ENCODE measurements at regions not wholly inside any gene's neighbourhood (a gene's known extent, or its start where the extent isn't known, plus 50 kb on each side); places are given as distances from the start of the nearest gene placed in this dataset.

DNA sequence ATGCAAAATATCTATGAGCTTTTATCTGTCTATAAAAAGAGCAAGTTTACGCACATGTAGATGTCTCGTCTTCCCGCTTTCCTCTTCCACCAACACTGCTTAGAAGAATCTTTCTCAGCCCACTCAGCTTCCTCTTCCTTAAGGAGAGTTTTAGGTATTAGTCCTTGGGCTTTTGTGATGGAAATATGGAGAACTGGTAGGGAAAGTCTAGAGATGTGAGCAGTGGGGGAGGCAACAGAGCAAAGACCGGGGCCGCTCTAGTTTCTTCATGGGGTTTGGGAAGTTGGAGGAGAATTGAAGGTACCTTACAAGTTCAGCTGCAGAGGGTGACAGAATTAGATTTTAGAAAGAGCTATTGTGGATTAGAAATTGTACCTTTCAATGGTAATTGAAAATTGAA lies 56.3 kb upstream of the CPNE8 start:
- DNase-seq = no peak
- CTCF ChIA-PET = no interaction called here
- Mint-ChIP-seq H3K36me3 (ENCODE audit: insufficient read depth, unreplicated experiment) (no peaks in the 10 kb centered on the region), H3K27me3 (ENCODE audit: unreplicated experiment) (no peaks in the 10 kb centered on the region), H3K4me1 (ENCODE audit: low read depth, unreplicated experiment) (peaks cover 7% of the 10 kb centered on the region), H3K27ac (ENCODE audit: unreplicated experiment) (no peak overlapping the region), H3K4me3 (ENCODE audit: low read depth, unreplicated experiment) (no peak overlapping the region), H3K9me3 (ENCODE audit: low read depth, unreplicated experiment) (no peaks in the 10 kb centered on the region)
- intact Hi-C loops (cut with micrococcal nuclease; ENCODE audit: unreplicated experiment) = no loop called here
- BruUV-seq (replicated peaks) = no TSS peak
- TF ChIP-seq, protein P1, sequence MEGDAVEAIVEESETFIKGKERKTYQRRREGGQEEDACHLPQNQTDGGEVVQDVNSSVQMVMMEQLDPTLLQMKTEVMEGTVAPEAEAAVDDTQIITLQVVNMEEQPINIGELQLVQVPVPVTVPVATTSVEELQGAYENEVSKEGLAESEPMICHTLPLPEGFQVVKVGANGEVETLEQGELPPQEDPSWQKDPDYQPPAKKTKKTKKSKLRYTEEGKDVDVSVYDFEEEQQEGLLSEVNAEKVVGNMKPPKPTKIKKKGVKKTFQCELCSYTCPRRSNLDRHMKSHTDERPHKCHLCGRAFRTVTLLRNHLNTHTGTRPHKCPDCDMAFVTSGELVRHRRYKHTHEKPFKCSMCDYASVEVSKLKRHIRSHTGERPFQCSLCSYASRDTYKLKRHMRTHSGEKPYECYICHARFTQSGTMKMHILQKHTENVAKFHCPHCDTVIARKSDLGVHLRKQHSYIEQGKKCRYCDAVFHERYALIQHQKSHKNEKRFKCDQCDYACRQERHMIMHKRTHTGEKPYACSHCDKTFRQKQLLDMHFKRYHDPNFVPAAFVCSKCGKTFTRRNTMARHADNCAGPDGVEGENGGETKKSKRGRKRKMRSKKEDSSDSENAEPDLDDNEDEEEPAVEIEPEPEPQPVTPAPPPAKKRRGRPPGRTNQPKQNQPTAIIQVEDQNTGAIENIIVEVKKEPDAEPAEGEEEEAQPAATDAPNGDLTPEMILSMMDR (IDR thresholded peaks at IDR 0.05; ENCODE audit: unreplicated experiment) = no peak

DNA sequence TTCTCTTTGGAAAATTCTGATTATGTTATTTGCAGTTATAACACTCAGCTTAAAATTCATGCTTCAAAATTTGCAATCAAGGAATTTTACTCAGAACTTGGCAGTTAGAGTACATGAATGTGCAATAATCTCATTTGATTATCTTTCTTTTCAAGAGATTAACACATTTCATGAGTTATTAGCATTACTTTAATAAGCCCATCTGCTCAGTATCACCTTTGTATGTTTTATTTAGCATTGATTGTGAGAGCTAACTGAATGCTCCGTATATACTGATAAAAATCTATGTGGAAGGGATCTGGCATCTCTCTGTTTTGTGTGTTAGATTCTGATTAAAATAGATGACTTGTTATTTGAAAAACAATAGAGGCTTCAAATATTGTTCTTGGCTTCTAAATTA lies 55.6 kb upstream of the CPNE8 start:
- BruUV-seq (replicated peaks) = no TSS peak
- TF ChIP-seq, protein P1 (IDR thresholded peaks at IDR 0.05; ENCODE audit: unreplicated experiment) = no peak
- CTCF ChIA-PET = no interaction called here
- no peak overlapping the region for H3K27ac Mint-ChIP-seq (ENCODE audit: unreplicated experiment)
- H3K36me3 Mint-ChIP-seq (ENCODE audit: insufficient read depth, unreplicated experiment) = no peaks in the 10 kb centered on the region
- intact Hi-C loops (cut with micrococcal nuclease; ENCODE audit: unreplicated experiment) = no loop called here
- DNase-seq = no peak
- no peak overlapping the region for H3K4me3 Mint-ChIP-seq (ENCODE audit: low read depth, unreplicated experiment)
- no peaks in the 10 kb centered on the region for H3K9me3 Mint-ChIP-seq (ENCODE audit: low read depth, unreplicated experiment)
- peaks cover 7% of the 10 kb centered on the region for H3K4me1 Mint-ChIP-seq (ENCODE audit: low read depth, unreplicated experiment)
- H3K27me3 Mint-ChIP-seq (ENCODE audit: unreplicated experiment) = no peaks in the 10 kb centered on the region

DNA sequence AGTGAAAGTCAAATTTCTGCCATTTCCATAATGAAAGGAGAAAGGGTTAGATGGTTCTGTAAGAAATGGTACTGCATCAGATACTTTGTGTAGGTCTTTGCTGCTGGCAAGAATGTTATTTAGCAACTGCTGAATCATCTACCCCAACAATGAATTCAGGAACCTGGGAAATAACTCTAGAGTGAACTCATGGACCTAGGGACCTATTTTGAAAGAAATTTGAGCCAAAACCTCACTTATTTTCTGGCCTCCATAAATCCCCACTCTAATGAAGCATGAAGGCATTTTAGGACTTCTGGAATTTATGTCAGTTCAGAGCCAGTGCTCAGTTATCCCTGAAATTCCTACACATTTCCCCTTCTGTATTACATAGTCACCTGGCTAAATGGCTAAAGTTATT lies 50.9 kb upstream of the CPNE8 start:
- intact Hi-C loops (cut with micrococcal nuclease; ENCODE audit: unreplicated experiment) = no loop called here
- no peaks in the 10 kb centered on the region for H3K36me3 Mint-ChIP-seq (ENCODE audit: insufficient read depth, unreplicated experiment)
- H3K4me3 Mint-ChIP-seq (ENCODE audit: low read depth, unreplicated experiment) = no peak overlapping the region
- H3K9me3 Mint-ChIP-seq (ENCODE audit: low read depth, unreplicated experiment) = no peaks in the 10 kb centered on the region
- H3K27me3 Mint-ChIP-seq (ENCODE audit: unreplicated experiment) = no peaks in the 10 kb centered on the region
- BruUV-seq (replicated peaks) = no TSS peak
- CTCF ChIA-PET = no interaction called here
- TF ChIP-seq, protein P1 (IDR thresholded peaks at IDR 0.05; ENCODE audit: unreplicated experiment) = no peak
- H3K27ac Mint-ChIP-seq (ENCODE audit: unreplicated experiment) = no peak overlapping the region
- DNase-seq = no peak
- no peaks in the 10 kb centered on the region for H3K4me1 Mint-ChIP-seq (ENCODE audit: low read depth, unreplicated experiment)

Data from Calu3 (cell line).